ENCODE measurements at regions not wholly inside any gene's neighbourhood (a gene's known extent, or its start where the extent isn't known, plus 50 kb on each side); places are given as distances from the start of the nearest gene placed in this dataset.

GRCh38 chr1:98104289-98104688 lies 183.5 kb upstream of the DPYD start:
- H3K36me3 ChIP-seq (replicated peaks in 1 of 2), result no peaks in the 10 kb centered on the region
- no peaks in the 10 kb centered on the region for H3K4me1 ChIP-seq (replicated peaks in 1 of 2)
- DNase-seq, result no peak
- H3K27ac ChIP-seq, result no peak overlapping the region
- intact Hi-C loops (cut with DNase I), result no loop called here
- no peaks in the 10 kb centered on the region for H3K27me3 ChIP-seq
- 44 to 48% (median 46%) methylated on average over 3 of the region's 3 CpGs for whole genome bisulfite sequencing, 4 donors
- TF ChIP-seq POLR2A (IDR thresholded peaks at IDR 0.05) (no peak), CTCF (IDR thresholded peaks at IDR 0.05) (no peak)
- H3K4me3 ChIP-seq, result no peak overlapping the region
- H3K9me3 ChIP-seq (replicated peaks in 1 of 3), result peaks cover 0 to 7% (median 0%) of the 10 kb centered on the region in 3 donors

DNA sequence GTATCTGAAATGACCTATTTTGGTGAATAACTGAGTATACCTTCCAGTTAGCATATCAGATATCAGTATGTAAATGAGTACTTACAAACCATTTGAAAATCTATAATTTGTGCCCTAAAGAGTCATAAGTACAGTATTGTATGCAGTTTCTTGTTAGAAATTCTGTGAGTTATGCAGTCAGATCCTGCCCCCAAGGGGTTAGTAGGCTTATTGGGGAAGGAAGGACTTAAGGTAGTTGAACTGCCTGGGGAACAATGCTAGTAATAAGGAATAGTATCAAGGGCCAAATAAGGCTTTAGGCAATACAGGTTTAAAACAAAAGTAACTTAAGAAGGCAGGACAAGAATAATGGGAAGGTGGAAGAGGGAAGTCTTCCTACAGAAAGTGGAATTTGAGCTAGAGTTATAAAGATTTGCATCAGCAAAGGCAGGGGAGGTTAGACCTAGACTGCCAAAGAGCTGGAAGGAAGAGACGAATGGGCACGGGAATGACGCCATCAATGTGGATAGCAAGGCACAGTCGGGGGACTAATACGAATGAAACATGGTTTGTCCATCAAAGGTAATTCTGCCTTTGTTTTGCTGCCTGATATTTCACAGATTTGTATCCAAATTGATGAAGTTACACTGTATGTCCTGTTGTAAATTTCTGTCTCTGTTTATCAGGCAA lies 182.9 kb upstream of the DPYD start:
- H3K9me3 ChIP-seq (replicated peaks in 1 of 3), result peaks cover 0 to 7% (median 0%) of the 10 kb centered on the region in 3 donors
- no peaks in the 10 kb centered on the region for H3K36me3 ChIP-seq (replicated peaks in 1 of 2)
- no peak overlapping the region for H3K27ac ChIP-seq
- no peak for TF ChIP-seq CTCF (IDR thresholded peaks at IDR 0.05)
- no peak for TF ChIP-seq POLR2A (IDR thresholded peaks at IDR 0.05)
- intact Hi-C loops (cut with DNase I), result no loop called here
- H3K27me3 ChIP-seq, result no peaks in the 10 kb centered on the region
- no peaks in the 10 kb centered on the region for H3K4me1 ChIP-seq (replicated peaks in 1 of 2)
- WGBS, 4 donors, result 33 to 59% (median 48%) methylated on average over 5 of the region's 5 CpGs
- no peak overlapping the region for H3K4me3 ChIP-seq
- DNase-seq, result no peak

- H3K4me3 ChIP-seq, result no peak overlapping the region
- TF ChIP-seq POLR2A (IDR thresholded peaks at IDR 0.05), result no peak
- no peak for TF ChIP-seq CTCF (IDR thresholded peaks at IDR 0.05)
- intact Hi-C loops (cut with DNase I), result no loop called here
- no peaks in the 10 kb centered on the region for H3K36me3 ChIP-seq (replicated peaks in 1 of 2)
- 64 to 70% (median 68%) methylated on average over 4 of the region's 4 CpGs for WGBS, 4 donors
- H3K27ac ChIP-seq, result no peak overlapping the region
- H3K9me3 ChIP-seq (replicated peaks in 1 of 3), result peaks cover 0 to 5% (median 0%) of the 10 kb centered on the region in 3 donors
- H3K4me1 ChIP-seq (replicated peaks in 1 of 2), result no peaks in the 10 kb centered on the region
- DNase-seq, result no peak
- no peaks in the 10 kb centered on the region for H3K27me3 ChIP-seq
Observed at GRCh38 chr1:98102345-98103030, 181.7 kb upstream of the DPYD start.

DNA sequence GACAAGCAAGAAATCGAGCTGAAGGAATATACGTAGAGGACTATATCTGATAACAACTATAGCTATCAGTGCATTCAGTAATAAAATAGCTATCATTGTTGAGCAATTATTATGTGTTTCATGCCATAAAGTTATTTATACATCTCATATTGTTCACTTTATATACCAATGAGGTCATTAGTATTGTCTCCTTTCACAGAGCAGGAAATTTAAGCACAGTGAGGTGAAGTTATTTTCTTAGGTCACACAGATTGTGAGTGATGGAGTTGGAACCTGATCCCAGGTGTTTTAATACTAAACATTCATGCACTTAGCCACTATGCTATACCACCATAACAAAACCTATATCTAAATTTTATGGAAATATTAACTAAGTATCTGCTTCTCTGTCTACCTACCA lies 180.5 kb upstream of the DPYD start:
- TF ChIP-seq CTCF (IDR thresholded peaks at IDR 0.05) (no peak), POLR2A (IDR thresholded peaks at IDR 0.05) (no peak)
- DNase-seq, result no peak
- WGBS, 4 donors, result 78 to 88% (median 80%) methylated on average over 2 of the region's 2 CpGs
- H3K36me3 ChIP-seq (replicated peaks in 1 of 2), result no peaks in the 10 kb centered on the region
- no peaks in the 10 kb centered on the region for H3K4me1 ChIP-seq (replicated peaks in 1 of 2)
- H3K4me3 ChIP-seq, result no peak overlapping the region
- no peak overlapping the region for H3K27ac ChIP-seq
- H3K27me3 ChIP-seq, result no peaks in the 10 kb centered on the region
- intact Hi-C loops (cut with DNase I), result no loop called here
- no peaks in the 10 kb centered on the region for H3K9me3 ChIP-seq (replicated peaks in 1 of 3)

All from adrenal gland (tissue), 9 donors.